H1 (cell line): ENCODE measurements at regions not wholly inside any gene's neighbourhood (a gene's known extent, or its start where the extent isn't known, plus 50 kb on each side); places are given as distances from the start of the nearest gene placed in this dataset.

Source experiments
- CTCF ChIA-PET: fragments of 300-600 bp; sonication (Branson Sonifier 250); formaldehyde crosslinking; loops from one replicate; lab custom pipeline; 2021; ENCODE audit not compliant: partially characterized antibody; lab: Charles Lee
- POLR2A ChIA-PET: fragments of 300-600 bp; sonication (Branson Sonifier 250); formaldehyde crosslinking; loops from one replicate; lab custom pipeline; 2021; ENCODE audit warnings: inconsistent platforms; ENCODE audit not compliant: partially characterized antibody; lab: Charles Lee
- DNase-seq, 2 experiments: peaks; one replicate each; pipeline versions ENCODE4 v3.0.0 to v3.0.0-alpha.2; 2010 to 2022; ENCODE audit warnings: low spot score in 2 of 2, low read depth in 1 of 2, mixed read lengths in 1 of 2
- FAIRE-seq: peaks from 2 replicates; lab custom pipeline; 2011; peaks lifted over from hg19 to GRCh38; lab: Jason Lieb, UNC
- H2AFZ ChIP-seq: 2 replicates; pipeline ENCODE4 v1.8.1; 2012; ENCODE audit warnings: low read length, inconsistent platforms
- H2AK5ac ChIP-seq: 2 replicates; pipeline ENCODE4 v1.6.1; 2013; ENCODE audit warnings: low read depth, low read length
- H2BK120ac ChIP-seq: replicated peaks from 2 replicates; pipeline ENCODE3; 2013; ENCODE audit warnings: low read depth, low read length, inconsistent platforms
- H2BK12ac ChIP-seq: 2 replicates; pipeline ENCODE4 v1.6.1; 2013; ENCODE audit warnings: low read depth, low read length
- H2BK15ac ChIP-seq: 2 replicates; pipeline ENCODE4 v1.6.1; 2013; ENCODE audit warnings: low read length
- H2BK20ac ChIP-seq: 2 replicates; pipeline ENCODE4 v1.6.1; 2013; ENCODE audit warnings: low read length
- H2BK5ac ChIP-seq: 2 replicates; pipeline ENCODE4 v1.6.1; 2013; ENCODE audit warnings: low read depth, low read length
- H3K14ac ChIP-seq: 2 replicates; pipeline ENCODE4 v1.6.1; 2013; ENCODE audit warnings: inconsistent platforms; ENCODE audit not compliant: insufficient read length
- H3K18ac ChIP-seq: 2 replicates; pipeline ENCODE4 v1.6.1; 2013; ENCODE audit warnings: low read length; ENCODE audit errors: extremely low read depth
- H3K23ac ChIP-seq: 2 replicates; pipeline ENCODE4 v1.6.1; 2013; ENCODE audit warnings: inconsistent platforms; ENCODE audit not compliant: insufficient read length
- H3K23me2 ChIP-seq: 2 replicates; pipeline ENCODE4 v1.6.1; 2013; ENCODE audit warnings: low read depth, low read length
- H3K27ac ChIP-seq: 2 replicates; pipeline ENCODE4 v1.6.1; 2011; ENCODE audit warnings: low read depth, low read length, inconsistent platforms
- H3K27me3 ChIP-seq, 4 experiments: replicated peaks in 1 of 4; 1 replicate in 1 of 4; 2 replicates in 3 of 4; pipeline versions ENCODE4 v1.6.1 to v1.8.1; 2011 to 2013; ENCODE audit warnings: low read length in 3 of 4, mild to moderate bottlenecking in 3 of 4, inconsistent platforms in 2 of 4, mixed read lengths in 2 of 4, moderate library complexity in 1 of 4; ENCODE audit not compliant: control insufficient read depth in 3 of 4, insufficient read depth in 3 of 4; ENCODE audit errors: extremely low read depth in 1 of 4
- H3K36me3 ChIP-seq, 4 experiments: 2 replicates each; pipeline versions ENCODE4 v1.6.1 to v1.8.1; 2011 to 2013; ENCODE audit warnings: mild to moderate bottlenecking in 4 of 4, low read length in 3 of 4, moderate library complexity in 2 of 4, control low read depth in 1 of 4, inconsistent platforms in 1 of 4; ENCODE audit not compliant: insufficient read depth in 4 of 4, control insufficient read depth in 2 of 4
- H3K4ac ChIP-seq: replicated peaks from 2 replicates; pipeline ENCODE3; 2013; ENCODE audit warnings: low read length, low read depth, mixed read lengths, inconsistent platforms; ENCODE audit not compliant: insufficient read length
- H3K4me1 ChIP-seq, 4 experiments: replicated peaks in 1 of 4; 1 replicate in 1 of 4; 2 replicates in 3 of 4; pipeline versions ENCODE4 v1.6.1 to v1.8.1; 2011 to 2013; ENCODE audit warnings: low read length in 3 of 4, inconsistent platforms in 2 of 4, mixed read lengths in 1 of 4; ENCODE audit not compliant: insufficient read depth in 4 of 4, control insufficient read depth in 3 of 4
- H3K4me2 ChIP-seq, 2 experiments: 2 replicates each; pipeline versions ENCODE4 v1.6.1 to v1.8.1; 2011 to 2013; ENCODE audit warnings: low read depth in 2 of 2, low read length in 2 of 2, control low read depth in 1 of 2, inconsistent platforms in 1 of 2, mild to moderate bottlenecking in 1 of 2; ENCODE audit not compliant: insufficient read depth in 1 of 2
- H3K4me3 ChIP-seq, 4 experiments: fragments of 200-600, 300-600 bp in 1 of 4; sonication (generic), shearing (Covaris generic), sonication (Bioruptor Twin) in 1 of 4; 2 replicates each; pipeline versions ENCODE4 v1.5.1 to v1.8.1; 2011 to 2016; ENCODE audit warnings: low read length in 4 of 4, low read depth in 3 of 4, control low read depth in 2 of 4, inconsistent platforms in 2 of 4, mild to moderate bottlenecking in 2 of 4, mixed read lengths in 1 of 4, moderate library complexity in 1 of 4; ENCODE audit not compliant: insufficient read depth in 2 of 4; ENCODE audit errors: extremely low read depth in 1 of 4
- H3K56ac ChIP-seq: replicated peaks from 2 replicates; pipeline ENCODE3; 2013; ENCODE audit warnings: low read depth, mild to moderate bottlenecking, mixed read lengths, low read length, inconsistent platforms; ENCODE audit not compliant: insufficient read length
- H3K79me1 ChIP-seq: 2 replicates; pipeline ENCODE4 v1.6.1; 2013; ENCODE audit warnings: low read depth, low read length, control low read depth
- H3K79me2 ChIP-seq, 2 experiments: 2 replicates each; pipeline versions ENCODE4 v1.6.1 to v1.8.1; 2012 to 2013; ENCODE audit warnings: low read length in 2 of 2, mild to moderate bottlenecking in 2 of 2, inconsistent platforms in 1 of 2; ENCODE audit not compliant: insufficient read depth in 2 of 2, control insufficient read depth in 1 of 2
- H3K9ac ChIP-seq, 4 experiments: replicated peaks in 1 of 4; 1 replicate in 1 of 4; 2 replicates in 3 of 4; pipeline versions ENCODE4 v1.6.1 to v1.8.1; 2011 to 2013; ENCODE audit warnings: low read depth in 3 of 4, low read length in 3 of 4, control low read depth in 2 of 4, mild to moderate bottlenecking in 2 of 4, moderate library complexity in 2 of 4, inconsistent platforms in 1 of 4; ENCODE audit errors: extremely low read depth in 1 of 4
- H3K9me3 ChIP-seq, 2 experiments: 2 replicates each; pipeline versions ENCODE4 v1.6.1 to v1.8.1; 2012 to 2013; ENCODE audit warnings: mild to moderate bottlenecking in 2 of 2, moderate library complexity in 2 of 2, control low read depth in 1 of 2, inconsistent platforms in 1 of 2, low read depth in 1 of 2, low read length in 1 of 2, mixed read lengths in 1 of 2; ENCODE audit not compliant: insufficient read depth in 2 of 2
- H4K20me1 ChIP-seq, 2 experiments: replicated peaks in 1 of 2; 2 replicates each; pipeline versions ENCODE3 to v1.8.1; 2011 to 2013; ENCODE audit warnings: inconsistent platforms in 2 of 2, low read length in 2 of 2, mild to moderate bottlenecking in 1 of 2; ENCODE audit not compliant: insufficient read depth in 2 of 2, control insufficient read depth in 1 of 2
- H4K5ac ChIP-seq: 2 replicates; pipeline ENCODE4 v1.6.1; 2013; ENCODE audit warnings: low read length, low read depth, mixed read lengths, inconsistent platforms; ENCODE audit not compliant: insufficient read length
- H4K8ac ChIP-seq: 2 replicates; pipeline ENCODE4 v1.8.0; 2013; ENCODE audit warnings: mild to moderate bottlenecking, moderate library complexity, low read length, inconsistent platforms; ENCODE audit not compliant: insufficient read depth; ENCODE audit errors: extremely low read depth
- H4K91ac ChIP-seq: replicated peaks from 2 replicates; pipeline ENCODE3; 2013; ENCODE audit warnings: low read length, mixed read lengths, inconsistent platforms; ENCODE audit not compliant: insufficient read length
- BACH1 ChIP-seq: IDR thresholded peaks from 2 replicates; pipeline ENCODE4 v1.6.1; 2012; ENCODE audit warnings: low read length, improper control_type of control experiment
- BRCA1 ChIP-seq: IDR thresholded peaks from 2 replicates; pipeline ENCODE4 v1.6.1; 2012; ENCODE audit warnings: low read depth, low read length, improper control_type of control experiment
- CHD1 ChIP-seq: IDR thresholded peaks from 2 replicates; pipeline ENCODE4 v1.6.1; 2012; ENCODE audit warnings: low read depth, low read length, improper control_type of control experiment
- CHD2 ChIP-seq: IDR thresholded peaks from 2 replicates; pipeline ENCODE4 v1.6.1; 2012; ENCODE audit warnings: low read length, improper control_type of control experiment
- CTBP2 ChIP-seq: IDR thresholded peaks from 2 replicates; pipeline ENCODE4 v1.7.0; 2011; ENCODE audit warnings: borderline replicate concordance, mild to moderate bottlenecking, moderate library complexity, mixed read lengths, low read length; ENCODE audit not compliant: insufficient read depth, insufficient read length
- EZH2 ChIP-seq: fragments of 200-600 bp; sonication (generic); IDR thresholded peaks from 2 replicates; pipeline ENCODE4 v1.7.1; 2012; ENCODE audit warnings: low read depth, mild to moderate bottlenecking, moderate library complexity, low read length, inconsistent platforms; ENCODE audit not compliant: severe bottlenecking
- KDM4A ChIP-seq: IDR thresholded peaks from one replicate; pipeline ENCODE4 v1.7.1; 2012; ENCODE audit warnings: low read depth, mild to moderate bottlenecking, moderate library complexity, low read length, inconsistent platforms; ENCODE audit not compliant: severe bottlenecking
- KDM5A ChIP-seq: fragments of 200-600 bp; IDR thresholded peaks from 2 replicates; pipeline ENCODE4 v1.7.1; 2012; ENCODE audit warnings: mild to moderate bottlenecking, low read length, inconsistent platforms, mixed read lengths
- PHF8 ChIP-seq: fragments of 200-600 bp; sonication (generic); conservative IDR thresholded peaks from 2 replicates; pipeline ENCODE4 v1.7.1; 2012; ENCODE audit warnings: low read depth, mild to moderate bottlenecking, inconsistent platforms, low read length, moderate library complexity
- POLR2AphosphoS5 ChIP-seq: IDR thresholded peaks from 2 replicates; pipeline ENCODE4 v1.6.1; 2011; ENCODE audit warnings: low read depth, low read length
- POU5F1 ChIP-seq: IDR thresholded peaks from 2 replicates; pipeline ENCODE4 v1.6.1; 2011; ENCODE audit warnings: low read depth, mild to moderate bottlenecking, low read length, moderate library complexity
- RFX5 ChIP-seq: IDR thresholded peaks from 2 replicates; pipeline ENCODE4 v1.6.1; 2011; ENCODE audit warnings: low read depth, low read length, improper control_type of control experiment, borderline replicate concordance
- SIN3A ChIP-seq, 2 experiments: IDR thresholded peaks in 1 of 2; conservative IDR thresholded peaks in 1 of 2; 2 replicates each; pipeline ENCODE4 v1.6.1; 2011 to 2012; ENCODE audit warnings: low read length in 2 of 2, improper control_type of control experiment in 1 of 2, low read depth in 1 of 2, mild to moderate bottlenecking in 1 of 2
- SUZ12 ChIP-seq: fragments of 200-600 bp; sonication (generic); IDR thresholded peaks from 2 replicates; pipeline ENCODE4 v1.6.1; 2012; ENCODE audit warnings: mild to moderate bottlenecking, inconsistent platforms, low read length, moderate library complexity, mixed read lengths
- WGBS, 2 experiments: shearing (Covaris generic) in 1 of 2; methylation state at CpG; one replicate each; pipeline versions ENCODE4 v1.1.6 to v1.1.7; 2013 to 2015; ENCODE audit warnings: low lambda C conversion rate in 2 of 2, mixed read lengths in 2 of 2, inconsistent platforms in 1 of 2, low coverage in 1 of 2, missing lambda C conversion rate in 1 of 2; ENCODE audit not compliant: insufficient replicate concordance in 2 of 2, insufficient coverage in 1 of 2, insufficient read length in 1 of 2; ENCODE audit errors: extremely low coverage in 1 of 2, missing lambda C conversion rate in 1 of 2; 5-methylcytosine and 5-hydroxymethylcytosine counted together

DNA sequence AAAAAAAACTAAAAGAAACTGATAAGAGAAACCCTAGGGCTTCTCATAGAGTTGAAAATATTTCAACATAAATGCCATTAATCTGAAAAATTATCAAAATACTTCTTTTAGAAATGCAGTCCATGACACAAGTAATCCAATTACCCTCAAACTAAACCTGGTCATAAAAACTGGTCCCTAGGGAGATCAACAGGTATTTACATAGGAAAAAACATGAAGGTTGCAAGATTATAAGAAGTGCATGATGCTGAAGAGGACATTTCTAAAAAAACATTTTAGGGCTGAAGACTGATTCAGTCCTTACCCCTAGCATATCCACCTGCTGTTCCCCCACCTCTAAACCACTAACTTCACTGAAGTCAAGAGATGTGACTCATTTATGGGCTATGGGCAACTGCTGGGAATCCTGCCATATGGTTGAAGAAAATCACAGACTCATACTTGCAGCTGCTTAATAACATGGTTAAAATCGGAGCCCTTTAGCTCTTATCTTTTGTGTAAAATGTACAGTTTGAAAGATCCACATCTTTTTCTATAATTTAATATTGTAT lies 131.0 kb upstream of the RUNX1 start:
- no peak overlapping the region for H3K27ac ChIP-seq
- no peaks in the 10 kb centered on the region for H3K23me2 ChIP-seq

More for the DNA sequence above, 131.0 kb upstream of the RUNX1 start:
- Histone ChIP-seq H2BK5ac (no peak overlapping the region), H3K14ac (no peak overlapping the region), H4K20me1 (no peaks in the 10 kb centered on the region), H3K4me2 (no peak overlapping the region), H3K4me3 (no peak overlapping the region), H3K79me1 (no peaks in the 10 kb centered on the region), H2AK5ac (no peak overlapping the region), H3K23ac (no peak overlapping the region), H4K5ac (no peak overlapping the region), H3K18ac (no peak overlapping the region), H2BK120ac (no peak overlapping the region), H3K4me1 (no peaks in the 10 kb centered on the region), H3K27me3 (no peaks in the 10 kb centered on the region)
- ChIA-PET POLR2A (no interaction called here), CTCF (no interaction called here)
- no peak for FAIRE-seq
- whole genome bisulfite sequencing, 2 experiments: 79% methylated on average over 1 of the region's 1 CpG; no CpG with 5 or more reads in 1 of the 2 experiments
- TF ChIP-seq POLR2AphosphoS5 (no peak), KDM4A (no peak), SIN3A (conservative IDR thresholded peaks at IDR 0.05 in 1 of 2, IDR thresholded peaks at IDR 0.05 in 1 of 2; ENCODE audit: low read depth in 1 of 2, low read length in 2 of 2) (no peak), CHD1 (no peak), EZH2 (no peak), CTBP2 (no peak), RFX5 (no peak), POU5F1 (no peak), CHD2 (no peak), SUZ12 (no peak), PHF8 (no peak), BACH1 (no peak), KDM5A (no peak), BRCA1 (no peak)
- TF ChIP-seq, all 59 proteins: peak for 0
- Histone ChIP-seq H4K8ac (no peak overlapping the region), H3K4ac (no peak overlapping the region), H4K91ac (no peak overlapping the region), H3K36me3 (no peaks in the 10 kb centered on the region), H2AFZ (no peak overlapping the region), H3K9me3 (no peaks in the 10 kb centered on the region), H2BK12ac (no peak overlapping the region), H3K79me2 (no peaks in the 10 kb centered on the region), H2BK20ac (no peak overlapping the region), H3K9ac (no peak overlapping the region), H3K56ac (no peak overlapping the region), H2BK15ac (no peak overlapping the region)
- DNase-seq: no peak
